Lung microvascular endothelial cell (primary cell): ENCODE measurements at regions not wholly inside any gene's neighbourhood (a gene's known extent, or its start where the extent isn't known, plus 50 kb on each side); places are given as distances from the start of the nearest gene placed in this dataset.

ENCODE experiments used
- DNase-seq, 2 donors: peaks; one replicate each; pipeline versions ENCODE4 v3.0.0 to v3.0.0-alpha.2; 2010; ENCODE audit warnings: low read depth in 2 of 2

- DNase-seq, result no peak
Measured at GRCh38 chr12:82174383-82174782, 183.8 kb downstream of the CCDC59 start.

- no peak for DNase-seq
Measured at GRCh38 chr12:82149045-82149444, 209.1 kb downstream of the CCDC59 start.

- DNase-seq, result no peak
Measured at GRCh38 chr12:82146740-82147139, 211.4 kb downstream of the CCDC59 start.

GRCh38 chr12:82144505-82144904 lies 213.7 kb downstream of the CCDC59 start:
- DNase-seq, result no peak

- no peak for DNase-seq
Measured at GRCh38 chr12:82132390-82132789, 225.8 kb downstream of the CCDC59 start.

GRCh38 chr12:82130762-82131161 lies 227.4 kb downstream of the CCDC59 start:
- DNase-seq, result no peak

GRCh38 chr12:82124711-82125380 lies 233.3 kb downstream of the CCDC59 start:
- DNase-seq, result no peak

GRCh38 chr12:82121545-82121944 lies 236.6 kb downstream of the CCDC59 start:
- DNase-seq, result no peak

GRCh38 chr12:82120901-82121300 lies 237.3 kb downstream of the CCDC59 start:
- DNase-seq, result no peak

- DNase-seq, result no peak
Measured at GRCh38 chr12:82109243-82109642, 248.9 kb downstream of the CCDC59 start.

GRCh38 chr12:82108615-82109014 lies 249.6 kb downstream of the CCDC59 start:
- no peak for DNase-seq

- DNase-seq, result no peak
Measured at GRCh38 chr12:82099216-82099615, 259.0 kb downstream of the CCDC59 start.

GRCh38 chr12:82097877-82098276 lies 260.3 kb downstream of the CCDC59 start:
- DNase-seq, result no peak

- no peak for DNase-seq
Measured at GRCh38 chr12:82097438-82097837, 260.7 kb downstream of the CCDC59 start.

- no peak for DNase-seq
Measured at GRCh38 chr12:82090165-82090564, 268.0 kb downstream of the CCDC59 start.

- DNase-seq, result no peak
Measured at GRCh38 chr12:82089369-82090121, 268.6 kb downstream of the CCDC59 start.

- DNase-seq, result no peak
Measured at GRCh38 chr12:82082501-82082900, 275.7 kb downstream of the CCDC59 start.

- DNase-seq, result no peak
Measured at GRCh38 chr12:82069931-82070514, 288.2 kb downstream of the CCDC59 start.

GRCh38 chr12:82058197-82058596 lies 299.0 kb upstream of the PPFIA2 start:
- DNase-seq, result no peak

- no peak for DNase-seq
Measured at GRCh38 chr12:82057770-82058169, 298.6 kb upstream of the PPFIA2 start.

- no peak for DNase-seq
Measured at GRCh38 chr12:82055391-82055790, 296.2 kb upstream of the PPFIA2 start.

- no peak for DNase-seq
Measured at GRCh38 chr12:82054566-82054965, 295.4 kb upstream of the PPFIA2 start.

- DNase-seq, result no peak
Measured at GRCh38 chr12:82047446-82047845, 288.3 kb upstream of the PPFIA2 start.
